ENCODE measurements at regions not wholly inside any gene's neighbourhood (a gene's known extent, or its start where the extent isn't known, plus 50 kb on each side); places are given as distances from the start of the nearest gene placed in this dataset.
"Not testable (repeated sequence)": the region's sequence is repeated elsewhere in the genome, so short reads cannot be mapped to it uniquely, and the experiment has no call there.

DNA sequence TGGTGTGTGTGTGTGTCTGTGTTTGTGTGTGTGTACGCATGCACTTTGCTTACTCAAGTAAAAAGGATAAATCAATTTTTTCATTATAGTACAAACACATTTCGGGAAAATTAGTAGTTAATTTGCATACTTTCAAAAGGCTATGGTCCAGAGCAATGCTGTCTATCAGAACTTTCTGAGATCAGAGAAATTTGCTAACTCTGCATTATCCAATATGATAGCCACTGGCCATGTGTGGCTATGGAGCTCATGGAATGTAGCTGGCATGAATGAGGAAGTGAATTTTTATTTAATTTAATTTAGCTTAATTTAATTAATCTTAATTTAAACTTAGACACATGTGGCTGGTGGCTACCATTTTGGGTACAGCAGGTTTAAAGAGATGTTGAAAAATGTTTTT, 289.6 kb downstream of the MAT2B start:
- DNase-seq, result no peak

DNA sequence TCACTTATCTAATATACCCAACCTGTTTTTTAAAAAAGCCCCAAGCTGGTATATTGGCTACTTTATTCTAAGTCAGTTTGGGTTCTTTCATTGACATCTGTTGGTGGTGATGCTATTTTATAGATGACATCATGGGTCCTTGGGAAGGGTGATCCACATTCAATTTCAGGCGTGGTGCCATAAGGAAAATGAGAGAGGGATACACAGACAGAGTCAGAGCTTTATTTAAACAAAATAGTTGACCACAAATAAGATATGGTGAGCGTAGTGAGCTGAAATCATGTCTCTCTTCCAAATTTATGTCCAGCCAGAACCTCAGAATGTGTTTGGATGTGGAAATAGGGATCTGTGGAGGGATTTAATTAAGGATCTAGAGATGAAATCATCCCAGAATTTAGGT, 302.4 kb downstream of the MAT2B start:
- no peak for DNase-seq

DNA sequence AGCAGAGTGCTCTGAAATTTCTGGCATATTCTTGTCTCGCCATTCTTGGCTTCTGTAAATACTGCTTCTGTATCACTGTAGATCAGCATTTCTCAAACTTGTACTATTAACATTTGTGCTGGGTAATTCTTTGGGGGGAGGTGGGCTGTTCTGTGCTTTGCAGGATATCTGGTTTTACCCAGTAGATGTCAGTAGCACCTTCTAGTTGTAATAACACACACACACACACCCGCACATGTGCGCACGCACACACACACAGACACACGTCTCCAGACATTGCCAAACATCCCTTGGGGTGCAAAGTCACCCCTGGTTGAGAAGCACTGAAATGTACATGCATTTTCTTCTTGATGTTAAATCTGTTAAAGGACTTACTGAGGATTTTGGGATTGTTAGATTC, 304.1 kb downstream of the MAT2B start:
- no peak for DNase-seq

DNA sequence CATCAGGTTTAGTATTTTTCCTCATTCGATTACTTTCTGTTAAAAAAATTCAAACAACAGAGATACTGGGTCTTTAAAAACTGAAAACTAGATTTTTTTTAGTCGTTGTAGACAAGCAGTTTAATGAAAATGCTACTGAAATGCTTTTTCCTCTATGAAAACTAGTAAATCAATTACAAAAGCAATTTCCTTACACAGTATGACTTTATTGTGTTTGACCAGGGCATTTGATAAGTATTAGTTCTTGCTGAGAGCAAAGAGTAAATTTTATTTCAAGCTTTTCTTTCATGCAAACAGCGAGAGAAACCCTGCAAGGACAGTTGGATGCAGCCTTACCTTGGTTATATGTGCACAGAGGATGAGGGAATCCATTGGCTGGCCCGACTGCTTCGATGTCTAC, 308.5 kb downstream of the MAT2B start:
- DNase-seq, result no peak

DNA sequence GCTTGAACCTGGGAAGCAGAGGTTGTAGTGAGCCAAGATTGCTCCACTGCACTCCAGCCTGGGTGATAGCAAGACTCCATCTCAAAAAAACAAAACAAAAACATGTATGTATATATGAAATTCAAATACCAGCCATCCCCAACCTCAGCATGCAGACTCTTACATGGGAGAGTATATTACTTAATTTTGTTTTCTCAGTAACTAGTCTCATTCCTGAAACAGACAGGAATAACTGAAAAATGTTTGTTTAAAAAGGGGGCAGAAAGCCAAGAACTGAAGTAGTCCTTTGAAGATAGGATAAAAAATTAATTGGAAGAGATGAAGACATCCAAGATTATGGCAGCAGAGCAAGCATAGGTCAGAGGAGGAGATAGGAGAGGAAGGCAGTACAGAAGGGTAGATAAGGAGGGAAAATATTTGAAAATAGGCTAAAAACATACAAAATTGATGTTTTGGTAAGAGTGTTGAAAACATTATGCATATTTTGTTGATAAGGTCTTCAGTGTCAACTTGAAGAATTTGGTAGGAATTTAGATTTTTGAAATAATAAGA, 309.9 kb downstream of the MAT2B start:
- DNase-seq, result no peak

DNA sequence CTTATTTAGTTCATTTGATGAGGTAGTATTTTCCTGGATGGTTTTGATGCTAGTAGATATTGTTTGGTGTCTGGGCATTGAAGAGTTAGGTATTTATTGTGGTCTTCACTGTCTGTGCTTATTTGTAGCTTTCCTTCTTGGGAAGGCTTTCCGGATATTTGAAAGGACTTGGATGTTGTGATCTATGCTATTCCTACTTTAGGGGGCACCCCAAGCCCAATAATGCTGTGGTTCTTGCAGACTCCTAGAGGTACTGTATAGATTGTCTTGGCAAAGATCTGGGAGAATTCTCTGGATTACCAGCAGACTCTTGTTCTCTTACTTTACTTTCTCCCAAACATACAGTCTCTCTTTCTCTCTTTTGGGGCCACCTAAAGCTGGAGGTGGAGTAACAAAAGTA, 315.7 kb downstream of the MAT2B start:
- no peak for DNase-seq

DNA sequence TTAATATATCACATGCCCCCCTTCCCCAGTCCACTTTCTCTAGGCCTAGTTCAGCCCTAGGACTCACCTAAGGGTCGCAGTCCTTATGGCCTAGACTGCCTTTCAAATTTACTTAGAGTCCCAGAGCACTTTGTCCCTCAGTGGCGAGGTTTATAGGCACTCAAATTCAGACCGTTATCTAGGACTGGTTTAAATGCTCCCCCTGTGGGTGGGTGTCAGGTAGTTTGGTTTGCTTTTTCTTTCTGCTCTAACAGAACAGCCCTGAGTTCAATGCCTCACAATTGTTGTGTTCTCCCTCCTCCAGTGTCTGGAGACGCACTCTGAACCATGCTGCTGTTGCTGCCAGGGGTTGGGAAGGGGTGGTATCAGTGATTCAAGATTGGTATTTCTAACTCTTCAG, 317.1 kb downstream of the MAT2B start:
- no peak for DNase-seq

DNA sequence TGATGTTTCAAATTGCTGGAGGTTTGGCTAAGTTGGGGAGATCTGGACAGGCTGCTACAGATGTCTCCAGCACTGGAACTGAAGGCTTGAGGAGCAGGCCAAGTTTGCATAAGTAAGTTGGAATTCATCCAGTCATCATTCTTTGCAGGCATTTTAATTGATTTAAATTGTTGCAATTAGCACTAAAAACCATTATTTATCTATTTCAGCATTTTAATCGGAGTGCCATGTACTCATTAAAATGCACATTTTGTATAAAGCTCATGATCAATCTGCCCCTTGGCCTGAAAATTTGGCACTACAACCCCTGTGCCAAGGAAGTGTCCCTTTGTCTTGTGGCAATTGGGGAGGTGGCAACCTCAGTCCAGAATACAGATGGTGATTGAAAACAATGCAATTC, 320.2 kb downstream of the MAT2B start:
- no peak for DNase-seq

DNA sequence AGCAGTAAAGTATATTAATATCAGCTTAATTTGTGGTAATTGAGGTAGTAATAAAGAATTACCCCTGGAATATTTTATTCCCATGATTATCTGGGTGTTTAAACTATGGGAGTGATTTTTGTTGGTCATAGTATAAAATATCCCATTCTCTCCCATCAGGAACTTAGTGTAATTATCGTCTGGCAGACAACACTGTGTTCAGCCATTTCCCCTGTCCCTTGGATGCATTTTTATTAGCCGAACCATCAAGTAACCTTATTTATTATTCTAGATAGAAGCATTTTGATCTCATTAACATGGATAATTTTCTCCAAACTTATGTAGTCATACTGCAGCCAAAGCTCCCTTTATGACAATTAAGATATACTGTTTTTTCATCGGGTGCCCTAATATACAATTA, 320.8 kb downstream of the MAT2B start:
- DNase-seq, result no peak

DNA sequence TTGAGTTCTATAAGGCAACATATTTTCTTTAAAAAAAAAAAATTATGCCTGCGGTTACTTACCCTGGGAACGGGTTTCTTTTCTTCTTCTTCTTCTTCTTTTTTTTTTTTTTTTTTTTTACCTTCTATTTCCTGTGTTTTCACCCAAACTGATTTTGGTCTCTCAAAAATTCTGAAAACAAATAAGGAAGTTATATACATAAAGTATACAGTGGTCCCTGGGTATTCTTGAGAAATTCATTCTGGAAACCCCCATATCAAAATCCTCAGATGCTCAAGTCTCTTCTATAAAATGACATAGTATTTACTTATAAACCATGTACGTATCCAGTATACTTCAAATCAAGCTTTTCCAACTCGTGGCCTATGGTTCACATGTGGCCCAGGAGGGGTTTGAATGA, 326.7 kb downstream of the MAT2B start:
- DNase-seq, result no peak

DNA sequence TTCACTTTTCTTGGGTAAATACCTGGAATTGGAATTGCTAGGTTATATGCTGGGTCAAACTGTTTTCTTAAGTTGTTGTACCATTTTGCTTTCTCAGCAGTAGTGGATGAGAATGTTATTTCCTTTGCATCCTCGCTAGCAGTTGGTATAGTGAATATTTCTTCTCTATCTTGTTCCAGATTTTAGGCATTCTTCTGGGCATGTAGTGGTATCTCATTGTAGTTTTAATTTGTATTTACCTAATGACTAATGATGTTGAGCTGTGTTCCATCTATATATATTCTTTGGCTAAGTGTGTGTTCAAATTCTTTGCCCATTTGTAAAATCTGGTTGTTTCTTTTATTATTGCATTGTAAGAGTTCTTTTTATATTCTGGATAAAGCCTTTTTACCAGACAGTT, 333.3 kb downstream of the MAT2B start:
- no peak for DNase-seq

DNA sequence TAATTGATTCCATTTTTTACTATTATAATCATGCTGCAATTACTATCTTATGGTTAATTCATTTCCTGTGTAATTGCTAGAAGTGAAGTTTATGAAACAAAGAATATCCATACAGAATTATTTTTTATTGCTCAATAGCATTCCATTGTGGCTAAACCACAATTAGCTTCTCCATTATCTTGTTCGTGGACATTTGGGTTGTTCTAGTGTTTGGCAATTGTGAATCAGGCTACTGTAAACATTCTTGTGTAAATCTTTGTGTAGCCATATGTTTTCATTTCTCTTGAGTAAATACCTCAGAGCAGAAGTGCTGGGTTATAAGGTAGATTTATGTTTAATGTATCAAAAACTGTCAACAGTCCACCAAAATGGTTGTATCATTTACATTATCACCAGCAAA, 341.1 kb downstream of the MAT2B start:
- no peak for DNase-seq

DNA sequence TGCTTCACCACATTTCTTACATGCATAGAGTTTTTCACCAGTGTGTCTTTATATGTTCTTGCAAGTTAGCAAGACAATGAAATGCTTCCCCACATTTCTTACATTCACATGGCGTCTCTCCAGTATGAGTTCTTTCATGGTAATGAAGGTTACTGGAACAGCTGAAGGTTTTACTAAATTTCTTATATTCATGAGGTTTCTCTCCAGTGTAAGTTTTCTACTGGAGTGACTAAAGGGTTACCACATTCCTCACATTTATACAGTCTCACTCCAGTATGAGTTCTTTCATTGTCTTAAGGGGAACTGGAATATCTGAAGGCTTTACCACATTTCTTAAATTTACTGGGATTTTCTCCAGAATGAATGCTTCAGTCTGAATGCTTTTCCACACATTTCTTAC, 350.3 kb downstream of the MAT2B start:
- no peak for DNase-seq

DNA sequence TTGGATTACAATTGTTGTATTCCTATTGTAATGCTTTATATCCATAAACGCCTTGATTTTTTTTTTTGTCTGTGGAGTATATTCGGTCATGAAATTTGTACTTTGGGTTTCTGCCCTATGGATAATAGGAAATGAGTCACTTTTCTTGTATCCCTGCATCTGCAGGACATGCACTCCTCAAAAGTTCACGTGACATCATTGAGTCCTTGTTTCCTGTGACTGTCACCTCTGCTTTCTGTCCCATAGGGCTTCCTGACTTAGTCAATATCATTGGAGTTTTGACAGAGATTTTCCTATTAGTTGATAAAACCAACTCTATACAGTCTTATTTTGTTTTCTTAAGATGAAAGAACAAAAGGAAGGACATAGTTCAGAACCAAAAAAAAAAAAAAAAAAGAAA, 356.3 kb downstream of the MAT2B start:
- DNase-seq, result no peak

DNA sequence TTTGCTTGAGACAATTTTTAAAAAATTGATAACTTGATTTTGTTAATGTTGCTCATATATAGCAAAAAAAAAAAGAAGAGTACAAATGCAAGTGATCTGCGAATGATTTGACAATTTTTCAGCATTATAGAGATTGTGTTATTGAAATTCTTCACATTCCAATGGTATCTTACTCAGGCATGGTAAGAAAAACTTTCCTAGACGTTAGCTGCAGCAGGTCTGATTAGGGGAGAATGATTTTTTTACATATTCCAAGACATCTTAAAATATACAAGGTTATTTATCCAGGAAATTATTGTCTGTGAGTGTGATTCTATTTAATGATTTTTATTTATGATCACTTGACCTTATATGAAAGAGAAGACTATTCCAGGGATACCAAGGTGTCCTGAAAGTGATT, 361.9 kb downstream of the MAT2B start:
- no peak for DNase-seq

DNA sequence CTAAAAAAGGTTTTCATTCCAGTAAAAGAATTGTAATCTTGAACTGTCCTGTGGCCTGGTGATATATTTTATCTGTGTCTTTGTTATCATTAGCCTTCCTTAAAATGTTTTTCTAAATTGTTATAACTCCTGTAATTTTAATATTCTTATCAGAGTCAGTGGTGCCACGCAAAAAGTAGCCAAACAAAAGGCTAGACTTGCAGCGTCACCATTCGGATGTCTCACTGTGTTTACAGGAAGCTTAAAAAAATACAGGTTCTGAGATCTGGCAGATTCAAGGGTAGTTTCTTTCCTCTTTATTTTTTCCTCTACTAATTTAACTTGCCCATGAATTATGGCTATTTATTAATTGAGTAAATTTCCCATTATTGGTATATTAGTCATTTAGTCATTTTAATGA, 362.3 kb downstream of the MAT2B start:
- DNase-seq, result no peak

DNA sequence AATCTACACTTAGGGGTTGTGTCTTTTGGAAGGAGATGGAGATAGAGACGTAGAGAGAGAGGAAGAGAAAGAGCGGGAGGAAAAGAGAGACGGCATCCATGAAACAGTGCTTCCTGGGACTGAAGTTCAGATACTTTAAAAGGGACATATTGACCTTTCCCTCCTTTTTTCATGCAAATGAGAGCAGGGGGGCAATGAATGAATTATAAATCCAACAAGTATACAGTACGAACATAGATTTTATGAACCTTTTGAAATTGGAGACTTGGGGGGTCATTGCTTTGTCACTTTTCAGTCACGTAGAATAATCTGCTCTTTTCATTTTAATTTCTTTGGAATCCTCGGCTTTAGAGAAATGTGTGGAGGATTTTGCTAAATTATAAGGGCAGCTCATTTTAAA, 364.2 kb downstream of the MAT2B start:
- DNase-seq, result no peak

DNA sequence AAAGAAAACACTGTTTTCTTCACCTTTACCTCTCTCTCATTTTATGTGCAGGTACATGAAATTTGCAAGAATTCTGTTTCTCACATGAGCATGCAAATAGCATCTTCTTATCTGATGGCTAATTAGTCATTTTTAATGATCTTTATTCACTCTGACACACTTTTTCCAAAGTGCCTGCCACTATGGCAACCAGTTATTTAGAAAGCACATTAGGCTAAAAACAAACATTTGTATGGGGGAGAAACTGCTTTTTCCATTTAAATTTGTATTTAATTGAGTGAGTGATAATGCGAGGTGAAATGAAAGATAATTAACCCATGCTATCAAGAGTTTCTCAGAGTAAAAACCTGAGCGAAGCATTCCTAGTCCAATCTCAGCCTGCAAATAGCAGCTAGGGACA, 365.0 kb downstream of the MAT2B start:
- DNase-seq, result no peak

DNA sequence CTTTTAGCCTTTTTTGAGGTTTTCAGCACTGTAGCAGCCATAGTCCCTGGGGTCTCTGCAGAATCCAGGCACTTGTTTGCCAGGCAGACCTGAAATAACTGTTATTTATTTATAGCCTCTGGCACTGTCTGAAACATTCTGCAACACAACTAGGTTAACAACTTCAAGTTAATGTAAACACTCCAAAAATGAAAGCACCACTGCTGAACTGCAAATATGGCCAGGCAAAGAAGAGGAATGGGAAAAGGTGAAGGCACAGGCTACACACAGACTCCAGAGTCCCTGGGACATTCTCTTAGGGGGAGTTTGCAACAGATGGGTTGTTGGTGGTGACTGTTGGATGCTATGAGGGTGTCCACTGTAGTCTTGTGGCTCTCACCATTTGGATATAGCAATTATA, 369.0 kb downstream of the MAT2B start:
- no peak for DNase-seq

DNA sequence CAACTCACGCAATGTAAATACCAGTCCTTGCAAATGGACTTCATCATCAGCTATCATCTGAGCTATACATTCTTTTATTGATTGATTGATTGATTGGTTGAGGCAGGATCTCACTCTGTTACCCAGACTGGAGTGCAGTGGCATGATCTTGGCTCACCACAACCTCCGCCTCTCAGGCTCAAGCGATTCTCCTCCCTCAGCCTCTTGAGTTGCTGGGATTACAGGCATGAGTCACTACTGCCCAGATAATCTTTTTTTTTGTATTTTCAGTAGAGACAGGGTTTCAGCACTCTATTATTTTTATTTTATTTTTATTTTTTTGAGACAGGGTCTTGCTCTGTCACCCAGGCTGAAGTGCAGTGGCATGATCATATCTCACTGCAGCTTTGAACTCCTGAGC, 369.5 kb downstream of the MAT2B start:
- DNase-seq, result not testable (repeated sequence)

DNA sequence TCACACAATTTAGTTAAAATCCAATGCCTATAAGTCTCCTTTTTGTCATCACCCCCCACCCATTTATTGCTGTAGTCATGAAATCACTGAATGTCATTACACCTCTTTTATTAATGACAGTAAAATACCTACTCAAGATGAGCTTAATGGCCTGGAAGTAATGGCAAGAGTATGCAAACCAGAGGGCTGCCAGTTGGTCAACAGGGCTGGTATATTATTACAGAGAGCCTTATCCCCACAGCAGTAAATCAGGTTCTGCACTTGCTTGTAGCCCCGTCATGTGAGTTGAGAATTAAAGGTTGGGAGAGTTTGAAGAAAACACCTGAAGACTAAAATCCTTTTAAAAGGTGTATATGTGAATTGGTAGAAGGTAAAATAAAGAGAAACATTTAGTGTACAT, 372.4 kb downstream of the MAT2B start:
- DNase-seq, result no peak

DNA sequence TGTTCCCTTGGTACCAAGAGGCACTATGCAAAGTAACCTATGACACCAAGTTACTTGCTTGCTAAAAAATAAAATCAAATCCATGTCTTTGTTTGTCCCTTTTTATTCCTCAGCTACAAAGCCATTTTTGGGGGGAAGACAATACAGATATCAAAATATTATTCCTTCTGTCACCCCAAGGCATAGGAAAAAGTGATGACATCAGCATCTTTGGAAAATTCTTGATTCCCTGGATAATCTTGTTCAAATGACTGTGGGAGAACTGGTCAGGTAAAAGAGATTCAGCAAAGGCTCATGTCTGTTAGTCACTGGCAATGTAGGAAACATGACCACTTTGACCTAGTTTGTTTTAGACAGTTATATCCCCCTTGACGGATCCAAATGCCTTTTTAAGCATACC, 373.1 kb downstream of the MAT2B start:
- DNase-seq, result no peak

DNA sequence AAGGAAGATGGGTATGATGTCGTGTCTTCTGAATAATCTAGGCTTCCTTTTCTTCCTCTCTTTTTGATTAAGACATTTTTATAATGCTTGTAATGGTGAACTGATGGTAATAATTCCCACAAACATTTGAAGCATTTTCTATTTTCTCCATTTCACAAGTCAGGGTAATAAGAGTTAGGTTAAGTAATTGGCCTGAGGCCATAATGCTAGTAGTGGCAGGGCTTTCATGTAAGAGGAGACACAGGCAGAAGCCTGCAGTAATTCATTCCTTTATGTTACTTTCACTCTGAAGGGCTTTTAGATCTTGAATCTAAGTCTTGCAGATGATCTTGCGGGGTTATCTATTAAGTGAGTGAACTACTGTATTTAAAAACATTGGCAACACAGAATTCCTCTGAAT, 374.9 kb downstream of the MAT2B start:
- no peak for DNase-seq

DNA sequence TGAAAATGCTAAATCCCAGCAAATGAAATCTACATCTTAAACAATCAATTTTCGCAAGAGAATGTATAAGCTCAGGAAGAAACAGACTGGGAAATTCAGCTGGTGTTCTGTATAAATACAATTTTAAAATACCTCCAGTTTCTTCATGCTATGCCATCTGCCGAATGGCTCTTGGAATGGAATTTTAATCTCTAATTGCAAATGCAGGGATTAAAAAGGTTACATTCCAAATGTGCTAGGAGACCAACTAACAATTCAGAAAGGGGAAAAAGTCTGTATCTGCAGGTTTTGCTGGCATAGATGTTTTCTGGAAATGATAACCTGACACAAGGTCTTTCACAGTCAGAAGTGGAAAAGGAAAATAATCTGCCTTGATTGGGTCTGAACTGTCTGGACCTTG, 379.7 kb downstream of the MAT2B start:
- no peak for DNase-seq

DNA sequence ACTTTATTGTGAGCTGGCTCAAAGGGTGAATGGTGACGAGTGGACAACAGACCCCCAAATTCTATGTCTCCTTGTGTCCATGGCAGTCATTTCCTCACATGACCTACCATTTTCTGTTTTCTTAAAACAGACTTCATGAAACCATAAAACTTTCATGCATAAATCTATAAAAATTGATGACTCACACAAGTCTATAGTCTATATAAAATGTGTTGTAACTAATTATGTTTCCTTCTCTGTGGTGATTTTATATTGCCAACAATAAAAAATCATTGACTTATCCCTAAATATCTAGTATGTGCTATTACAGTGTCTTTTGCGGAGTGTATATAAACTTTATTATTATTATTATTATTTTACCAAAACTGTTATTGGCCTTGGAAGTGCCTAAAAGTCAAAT, 382.4 kb downstream of the MAT2B start:
- no peak for DNase-seq

DNA sequence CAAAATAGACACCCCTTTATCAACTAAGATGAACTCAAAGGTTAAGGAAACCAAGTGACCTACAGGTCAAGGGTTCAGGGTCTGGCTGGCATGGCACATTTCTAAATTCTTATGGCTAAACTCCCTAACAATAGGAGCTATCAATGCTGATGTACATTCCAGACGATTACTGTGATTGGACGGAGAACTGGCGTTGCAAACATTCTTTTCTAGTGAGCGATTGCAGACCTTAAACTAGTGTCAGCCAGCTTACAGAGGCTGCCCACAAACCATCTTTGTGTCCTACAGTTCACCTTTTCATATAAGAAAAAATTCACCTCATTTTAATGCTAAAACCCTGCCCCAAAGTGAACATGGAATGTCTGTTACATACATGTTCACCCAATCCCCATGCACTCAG, 382.9 kb downstream of the MAT2B start:
- no peak for DNase-seq
